ENCODE measurements at regions not wholly inside any gene's neighbourhood (a gene's known extent, or its start where the extent isn't known, plus 50 kb on each side); places are given as distances from the start of the nearest gene placed in this dataset.

DNA sequence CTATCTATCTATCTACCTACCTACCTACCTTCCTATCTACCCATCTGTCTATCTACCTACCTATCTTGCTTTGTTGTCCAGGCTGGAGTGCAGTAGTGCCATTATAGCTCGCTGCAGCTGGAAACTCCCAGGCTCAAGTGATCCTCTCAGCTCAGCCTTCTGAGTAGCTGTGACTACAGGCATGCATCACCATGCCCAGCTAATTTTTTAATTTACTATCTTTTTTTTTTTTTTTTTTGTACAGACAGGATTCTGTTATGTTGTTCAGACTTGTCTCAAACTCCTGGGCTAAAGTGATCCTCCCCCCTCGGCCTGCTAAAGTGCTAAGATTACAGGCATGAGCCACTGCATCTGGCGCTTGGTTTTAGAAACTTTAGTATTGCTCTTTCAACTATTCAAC, 762.4 kb downstream of the SLC6A15 start:
- TF ChIP-seq, protein P1, sequence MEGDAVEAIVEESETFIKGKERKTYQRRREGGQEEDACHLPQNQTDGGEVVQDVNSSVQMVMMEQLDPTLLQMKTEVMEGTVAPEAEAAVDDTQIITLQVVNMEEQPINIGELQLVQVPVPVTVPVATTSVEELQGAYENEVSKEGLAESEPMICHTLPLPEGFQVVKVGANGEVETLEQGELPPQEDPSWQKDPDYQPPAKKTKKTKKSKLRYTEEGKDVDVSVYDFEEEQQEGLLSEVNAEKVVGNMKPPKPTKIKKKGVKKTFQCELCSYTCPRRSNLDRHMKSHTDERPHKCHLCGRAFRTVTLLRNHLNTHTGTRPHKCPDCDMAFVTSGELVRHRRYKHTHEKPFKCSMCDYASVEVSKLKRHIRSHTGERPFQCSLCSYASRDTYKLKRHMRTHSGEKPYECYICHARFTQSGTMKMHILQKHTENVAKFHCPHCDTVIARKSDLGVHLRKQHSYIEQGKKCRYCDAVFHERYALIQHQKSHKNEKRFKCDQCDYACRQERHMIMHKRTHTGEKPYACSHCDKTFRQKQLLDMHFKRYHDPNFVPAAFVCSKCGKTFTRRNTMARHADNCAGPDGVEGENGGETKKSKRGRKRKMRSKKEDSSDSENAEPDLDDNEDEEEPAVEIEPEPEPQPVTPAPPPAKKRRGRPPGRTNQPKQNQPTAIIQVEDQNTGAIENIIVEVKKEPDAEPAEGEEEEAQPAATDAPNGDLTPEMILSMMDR (IDR thresholded peaks at IDR 0.05; ENCODE audit: control extremely low read depth, extremely low read depth, low read depth, missing control alignments): no peak
- CTCF ChIA-PET: no interaction called here

DNA sequence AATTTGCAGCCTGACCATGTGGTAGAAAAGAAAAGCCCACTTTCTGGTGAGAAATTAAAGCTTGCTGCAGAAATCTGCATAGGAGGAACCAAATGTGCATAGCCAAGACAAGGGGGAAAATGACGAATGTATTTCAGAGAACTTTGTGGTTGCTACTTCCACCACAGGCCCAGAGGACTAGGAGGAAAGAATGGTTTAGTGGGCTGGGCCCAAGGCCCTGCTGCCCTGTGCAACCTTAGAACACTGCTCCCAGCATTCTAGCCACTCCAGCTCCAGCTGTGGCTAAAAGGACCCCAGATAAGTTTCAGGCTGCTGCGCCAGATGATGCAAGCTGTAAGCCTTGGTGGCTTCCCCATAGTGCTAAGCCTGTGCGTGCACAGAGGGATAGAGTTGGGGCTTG, 764.3 kb downstream of the SLC6A15 start:
- TF ChIP-seq, protein P1 (IDR thresholded peaks at IDR 0.05; ENCODE audit: control extremely low read depth, extremely low read depth, low read depth, missing control alignments): no peak
- ChIA-PET CTCF (no interaction called here), POLR2A (no interaction called here)
- DNase-seq (ENCODE audit: extremely low spot score): no peak

More for the DNA sequence above, 762.4 kb downstream of the SLC6A15 start:
- POLR2A ChIA-PET: no interaction called here
- DNase-seq (ENCODE audit: extremely low spot score): no peak

DNA sequence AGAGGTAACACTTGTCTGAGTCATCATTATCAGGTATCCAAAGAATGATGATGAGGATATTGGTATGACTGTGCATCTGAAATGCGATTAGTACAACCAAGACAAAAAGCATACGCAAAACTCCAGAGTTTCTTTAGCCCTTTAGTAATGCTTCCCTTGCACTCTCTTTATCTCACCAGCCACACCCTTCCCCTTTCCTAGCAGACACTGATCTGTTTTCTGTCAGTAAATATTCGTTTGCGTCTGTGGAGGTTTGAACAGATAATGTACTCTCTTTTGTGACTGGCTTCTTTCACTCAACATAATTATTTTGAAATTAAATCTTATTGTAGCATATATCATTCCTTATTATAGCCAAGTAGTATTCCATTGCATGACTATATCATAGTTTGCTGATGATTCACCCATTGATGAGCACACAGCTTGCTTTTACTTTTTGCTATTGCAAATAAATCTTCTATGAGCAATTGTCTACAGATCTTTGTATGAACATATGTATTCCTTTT, 775.7 kb downstream of the SLC6A15 start:
- POLR2A ChIA-PET: no interaction called here
- TF ChIP-seq, protein P1 (IDR thresholded peaks at IDR 0.05; ENCODE audit: control extremely low read depth, extremely low read depth, low read depth, missing control alignments): no peak
- DNase-seq (ENCODE audit: extremely low spot score): no peak
- CTCF ChIA-PET: no interaction called here

DNA sequence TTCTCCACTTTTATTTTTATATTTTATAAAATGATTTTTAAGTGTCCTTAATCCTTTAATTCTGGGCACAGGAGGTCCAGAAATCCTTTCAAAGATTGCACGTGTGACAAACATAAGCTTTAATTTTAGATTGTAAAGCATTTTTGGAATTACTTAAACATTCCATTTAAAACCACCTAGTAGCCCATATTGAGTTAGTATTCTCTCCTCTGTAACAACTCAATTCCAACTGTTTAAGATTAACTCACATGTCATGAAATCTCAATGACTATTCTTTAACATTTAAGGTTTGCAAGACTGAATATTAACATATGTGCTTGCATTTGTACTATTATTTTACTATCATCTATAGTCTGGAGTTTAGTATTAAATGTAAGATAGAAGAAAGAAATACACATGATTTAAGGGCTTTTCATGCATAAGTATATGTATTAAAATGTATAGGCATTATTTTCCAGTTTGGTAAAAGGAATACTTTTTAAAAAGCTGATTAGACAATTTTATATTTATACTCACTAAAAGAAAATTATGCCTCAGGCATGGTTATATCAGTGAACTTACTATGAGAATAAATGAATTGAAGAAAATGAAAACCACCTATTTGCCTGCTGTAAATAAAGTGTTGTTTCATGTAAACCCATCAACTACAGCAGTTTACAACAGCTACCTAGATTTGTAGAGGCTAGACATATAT, 776.9 kb downstream of the SLC6A15 start:
- ChIA-PET CTCF (no interaction called here), POLR2A (no interaction called here)
- DNase-seq (ENCODE audit: extremely low spot score): no peak
- TF ChIP-seq, protein P1 (IDR thresholded peaks at IDR 0.05; ENCODE audit: control extremely low read depth, extremely low read depth, low read depth, missing control alignments): no peak

DNA sequence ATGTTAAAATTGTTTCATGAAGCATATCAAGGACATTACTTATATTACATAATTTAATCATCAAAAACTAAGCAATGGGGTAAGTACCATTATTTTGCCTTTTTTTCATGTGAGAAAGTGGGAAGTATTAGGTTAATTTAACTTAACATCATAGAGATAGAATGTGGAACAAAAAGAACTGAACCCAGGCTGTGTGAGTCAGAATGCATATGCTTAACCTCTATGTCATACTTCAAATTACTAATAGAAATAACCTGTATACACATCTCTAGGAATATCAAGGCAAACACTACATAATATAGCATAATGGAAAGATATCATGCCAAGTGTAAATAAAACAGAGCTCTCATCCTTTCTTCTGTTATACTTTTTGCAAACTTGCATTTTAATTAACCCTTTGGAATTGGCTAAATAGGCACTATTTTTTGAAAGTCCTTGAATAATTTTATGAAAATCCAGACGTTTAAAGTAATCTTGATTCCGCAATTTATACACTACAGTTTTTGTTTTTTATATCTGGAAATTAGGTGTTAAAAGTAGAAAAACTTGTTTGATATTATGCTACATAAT, 777.7 kb downstream of the SLC6A15 start:
- CTCF ChIA-PET: no interaction called here
- POLR2A ChIA-PET: no interaction called here
- DNase-seq (ENCODE audit: extremely low spot score): no peak
- TF ChIP-seq, protein P1 (IDR thresholded peaks at IDR 0.05; ENCODE audit: control extremely low read depth, extremely low read depth, low read depth, missing control alignments): no peak

DNA sequence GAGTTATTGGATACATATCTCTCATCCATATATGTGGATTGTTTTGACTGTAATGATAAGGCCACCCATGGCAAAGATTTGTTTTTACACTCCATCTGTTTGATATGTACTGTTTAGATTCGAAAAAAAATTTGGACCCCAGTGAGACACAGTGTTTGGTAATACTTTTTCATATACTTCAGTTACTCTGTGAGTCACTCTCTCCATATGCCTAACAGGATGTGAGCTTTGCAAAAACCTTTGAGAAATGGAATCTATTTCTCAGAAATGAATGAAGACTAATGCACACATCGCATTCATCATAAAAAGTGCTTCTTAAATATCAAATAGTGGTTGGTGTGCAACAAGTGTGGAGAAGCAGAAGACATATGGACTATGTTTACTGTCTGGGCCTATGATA, 781.5 kb downstream of the SLC6A15 start:
- DNase-seq (ENCODE audit: extremely low spot score): no peak
- ChIA-PET POLR2A (no interaction called here), CTCF (no interaction called here)
- TF ChIP-seq, protein P1 (IDR thresholded peaks at IDR 0.05; ENCODE audit: control extremely low read depth, extremely low read depth, low read depth, missing control alignments): no peak

Measured in GM10248 (cell line).